Subcutaneous abdominal adipose tissue (tissue), 5 donors: ENCODE measurements at regions not wholly inside any gene's neighbourhood (a gene's known extent, or its start where the extent isn't known, plus 50 kb on each side); places are given as distances from the start of the nearest gene placed in this dataset.

Experiments
- H3K27ac ChIP-seq: one replicate; pipeline ENCODE4 v1.7.0; 2013; ENCODE audit warnings: low read depth, mild to moderate bottlenecking, inconsistent platforms, low read length, moderate library complexity
- H3K27me3 ChIP-seq, 5 donors: one replicate each; pipeline ENCODE4 v1.7.0; 2013; ENCODE audit warnings: low read length in 5 of 5, inconsistent platforms in 1 of 5; ENCODE audit not compliant: control insufficient read depth in 5 of 5, insufficient read depth in 4 of 5
- H3K36me3 ChIP-seq, 5 donors: one replicate each; pipeline ENCODE4 v1.7.0; 2013; ENCODE audit warnings: low read length in 5 of 5; ENCODE audit not compliant: control insufficient read depth in 5 of 5, insufficient read depth in 5 of 5
- H3K4me1 ChIP-seq, 5 donors: one replicate each; pipeline ENCODE4 v1.7.0; 2013; ENCODE audit warnings: low read length in 5 of 5, mild to moderate bottlenecking in 3 of 5, moderate library complexity in 1 of 5; ENCODE audit not compliant: control insufficient read depth in 5 of 5, insufficient read depth in 5 of 5
- H3K4me3 ChIP-seq, 5 donors: one replicate each; pipeline ENCODE4 v1.7.0; 2013; ENCODE audit warnings: low read length in 5 of 5, low read depth in 1 of 5
- H3K9ac ChIP-seq, 5 donors: one replicate each; pipeline ENCODE4 v1.7.0; 2013; ENCODE audit warnings: low read length in 5 of 5, mild to moderate bottlenecking in 4 of 5, moderate library complexity in 3 of 5
- H3K9me3 ChIP-seq, 5 donors: one replicate each; pipeline ENCODE4 v1.7.0; 2013; ENCODE audit warnings: low read length in 5 of 5; ENCODE audit not compliant: control insufficient read depth in 5 of 5
- donor health status: healthy.
- donor health status: healthy.
- donor health status: healthy.
- donor health status: healthy.
- donor health status: healthy.

- Histone ChIP-seq H3K36me3 (no peaks in the 10 kb centered on the region), H3K9me3 (no peaks in the 10 kb centered on the region), H3K4me3 (no peak overlapping the region), H3K27me3 (peaks cover 0 to 4% (median 0%) of the 10 kb centered on the region in 5 donors), H3K4me1 (no peaks in the 10 kb centered on the region), H3K9ac (no peak overlapping the region), H3K27ac (no peak overlapping the region)
Measured at GRCh38 chr12:25906651-25907340, 51.7 kb upstream of the RASSF8 start.
